ENCODE measurements at regions not wholly inside any gene's neighbourhood (a gene's known extent, or its start where the extent isn't known, plus 50 kb on each side); places are given as distances from the start of the nearest gene placed in this dataset.

GRCh38 chr12:118528625-118529024 is 152.3 kb downstream of the SUDS3 start:
- no peak for TF ChIP-seq CTCF (IDR thresholded peaks at IDR 0.05; ENCODE audit: borderline replicate concordance, insufficient read depth, low read depth, low read length)

GRCh38 chr12:118534003-118534402 is 157.6 kb downstream of the SUDS3 start:
- TF ChIP-seq CTCF (IDR thresholded peaks at IDR 0.05; ENCODE audit: borderline replicate concordance, insufficient read depth, low read depth, low read length), result no peak
- H3K4me3 ChIP-seq (ENCODE audit: low read depth, low read length), result no peak overlapping the region

More at GRCh38 chr12:118528625-118529024, 152.3 kb downstream of the SUDS3 start:
- H3K4me3 ChIP-seq (ENCODE audit: low read depth, low read length), result no peak overlapping the region

- no peak for TF ChIP-seq CTCF (IDR thresholded peaks at IDR 0.05; ENCODE audit: borderline replicate concordance, insufficient read depth, low read depth, low read length)
- no peak overlapping the region for H3K4me3 ChIP-seq (ENCODE audit: low read depth, low read length)
Observed at GRCh38 chr12:118536306-118536906, 160.1 kb downstream of the SUDS3 start.

GRCh38 chr12:118537481-118537917 is 161.1 kb downstream of the SUDS3 start:
- no peak for TF ChIP-seq CTCF (IDR thresholded peaks at IDR 0.05; ENCODE audit: borderline replicate concordance, insufficient read depth, low read depth, low read length)
- H3K4me3 ChIP-seq (ENCODE audit: low read depth, low read length), result no peak overlapping the region

GRCh38 chr12:118541071-118541470 is 164.7 kb downstream of the SUDS3 start:
- no peak for TF ChIP-seq CTCF (IDR thresholded peaks at IDR 0.05; ENCODE audit: borderline replicate concordance, insufficient read depth, low read depth, low read length)
- H3K4me3 ChIP-seq (ENCODE audit: low read depth, low read length), result no peak overlapping the region

GRCh38 chr12:118541934-118542333 is 165.6 kb downstream of the SUDS3 start:
- no peak overlapping the region for H3K4me3 ChIP-seq (ENCODE audit: low read depth, low read length)
- no peak for TF ChIP-seq CTCF (IDR thresholded peaks at IDR 0.05; ENCODE audit: borderline replicate concordance, insufficient read depth, low read depth, low read length)

- TF ChIP-seq CTCF (IDR thresholded peaks at IDR 0.05; ENCODE audit: borderline replicate concordance, insufficient read depth, low read depth, low read length), result no peak
- no peak overlapping the region for H3K4me3 ChIP-seq (ENCODE audit: low read depth, low read length)
Observed at GRCh38 chr12:118543651-118544050, 167.3 kb downstream of the SUDS3 start.
